NCI-H2107 treated with DMSO at 0.1 percent for 48 hours (cell line): ENCODE measurements at regions not wholly inside any gene's neighbourhood (a gene's known extent, or its start where the extent isn't known, plus 50 kb on each side); places are given as distances from the start of the nearest gene placed in this dataset.

Experiments used
- DNase-seq: peaks from one replicate; lab custom pipeline; 2025; ENCODE audit not compliant: unreplicated experiment; lab: John Stamatoyannopoulos, UW

GRCh38 chr12:127342861-127343260, 924.1 kb upstream of the TMEM132C start:
- no peak for DNase-seq

DNA sequence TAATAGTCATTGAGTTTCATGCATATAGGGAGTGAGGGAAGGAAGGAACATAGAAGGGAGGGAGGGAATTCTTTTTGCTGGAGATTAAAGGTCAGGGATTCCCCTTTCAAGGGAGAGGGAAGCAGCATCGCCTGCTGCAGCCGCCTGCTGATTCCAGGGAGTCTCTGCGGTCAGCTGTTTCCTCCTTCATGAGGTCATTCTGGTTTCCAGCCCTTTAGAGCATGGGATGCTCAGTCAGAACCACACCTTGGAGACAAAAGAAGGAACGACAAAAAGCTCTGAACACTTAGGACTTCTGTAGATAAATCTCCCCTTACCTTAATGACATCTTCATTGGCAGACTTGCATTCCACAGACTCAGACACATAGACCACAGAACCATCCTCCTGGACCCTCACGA, 923.0 kb upstream of the TMEM132C start:
- DNase-seq: no peak

- no peak for DNase-seq
Observed at GRCh38 chr12:127351481-127352010, 915.4 kb upstream of the TMEM132C start.

DNA sequence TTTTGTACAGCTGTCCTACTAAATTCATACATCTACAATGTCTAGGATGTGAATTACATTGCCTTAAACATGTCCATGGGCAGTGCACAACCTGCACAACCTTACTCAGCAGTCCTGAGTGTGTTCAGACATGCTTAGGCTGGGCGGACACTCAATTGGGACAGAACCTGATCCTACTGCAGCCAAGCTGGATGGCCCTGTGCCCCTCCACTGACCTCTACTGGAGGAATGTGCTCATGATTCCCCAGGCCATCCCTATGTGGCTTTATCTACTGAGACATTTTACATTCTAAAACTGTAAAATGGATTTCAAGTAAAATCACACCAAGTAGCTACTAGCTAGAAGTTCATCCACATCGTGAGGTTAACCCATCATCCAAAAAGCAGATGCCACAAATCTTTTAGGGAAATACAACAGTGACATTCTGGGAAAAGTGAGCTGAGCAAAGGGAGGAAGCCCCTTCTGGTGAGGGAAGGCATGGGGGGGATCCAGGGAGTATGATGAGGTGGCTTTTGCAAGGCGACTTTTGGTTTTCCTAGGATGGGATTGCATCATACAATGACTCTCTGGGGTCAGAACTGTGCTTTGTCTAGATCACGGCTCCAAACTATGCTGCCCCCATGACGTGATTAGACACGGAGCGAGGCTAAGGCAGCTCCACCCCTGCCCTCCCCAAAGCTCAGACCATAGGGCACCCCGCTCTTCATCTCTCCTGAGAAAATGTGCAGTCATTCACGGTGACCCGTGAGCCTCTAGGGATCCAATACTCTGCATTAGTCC, 911.7 kb upstream of the TMEM132C start:
- DNase-seq: no peak

DNA sequence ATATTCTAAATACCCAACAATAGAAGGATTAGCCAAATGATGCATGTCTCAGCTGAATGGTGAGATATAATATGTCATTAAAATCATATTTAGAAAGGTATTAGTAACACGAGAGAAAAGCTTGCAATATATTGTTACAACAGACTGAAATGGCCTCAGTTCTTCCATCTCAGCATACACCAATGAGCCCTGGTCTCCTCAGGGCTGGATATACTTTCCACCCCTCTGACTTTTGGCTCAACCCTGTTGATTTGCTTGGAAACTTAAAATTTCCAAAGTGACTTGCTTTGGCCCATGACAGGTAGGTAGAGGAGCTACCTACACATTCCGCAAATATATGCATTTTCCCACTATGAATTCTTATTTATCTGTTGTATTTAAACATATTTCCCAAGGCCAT, 908.1 kb upstream of the TMEM132C start:
- DNase-seq: no peak

DNA sequence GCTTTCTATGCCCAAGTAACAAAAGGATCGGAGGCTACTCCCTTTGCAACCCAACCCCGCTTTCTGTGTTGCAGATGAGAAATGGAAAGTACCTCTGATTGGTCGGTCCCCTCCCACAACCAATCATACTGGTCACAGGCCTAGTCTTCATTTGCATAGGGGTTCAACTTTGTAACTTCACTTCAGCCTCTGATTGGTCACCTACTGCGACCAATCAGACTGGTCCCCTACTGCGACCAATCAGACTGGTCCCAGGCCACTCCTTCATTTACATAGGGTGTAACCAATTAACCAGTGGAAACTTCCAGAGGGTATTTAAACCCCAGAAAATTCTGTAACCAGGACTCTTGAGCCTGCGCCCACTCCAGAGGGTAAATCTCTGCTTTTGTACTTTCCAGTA, 906.4 kb upstream of the TMEM132C start:
- no peak for DNase-seq

GRCh38 chr12:127362121-127362520, 904.8 kb upstream of the TMEM132C start:
- no peak for DNase-seq

- no peak for DNase-seq
Observed at GRCh38 chr12:127363392-127363791, 903.6 kb upstream of the TMEM132C start.

GRCh38 chr12:127373559-127373958, 893.4 kb upstream of the TMEM132C start:
- DNase-seq: no peak

- no peak for DNase-seq
Observed at GRCh38 chr12:127374447-127374846, 892.5 kb upstream of the TMEM132C start.

GRCh38 chr12:127381043-127381668, 885.8 kb upstream of the TMEM132C start:
- peak; percentile 3 for DNase-seq

- DNase-seq: no peak
Observed at GRCh38 chr12:127381681-127382080, 885.3 kb upstream of the TMEM132C start.

DNA sequence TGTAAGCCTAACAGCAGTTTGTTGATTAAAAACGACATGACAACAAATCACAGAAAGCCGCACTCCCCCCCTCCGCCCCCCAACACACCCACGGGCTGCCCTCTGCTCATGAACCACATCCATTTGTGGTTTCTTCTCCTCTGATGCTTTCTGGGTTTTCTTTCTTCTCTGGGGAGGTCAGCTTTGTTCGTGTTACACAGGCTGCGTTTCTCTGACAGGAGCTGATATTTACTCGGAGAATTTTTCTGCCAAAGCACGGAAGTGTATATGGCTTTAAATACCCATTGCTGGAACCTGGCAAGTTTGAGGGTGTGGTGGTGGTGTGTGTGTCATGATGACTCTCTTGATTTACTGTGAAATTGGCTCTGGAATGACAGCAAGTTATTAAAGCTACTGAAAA, 883.7 kb upstream of the TMEM132C start:
- DNase-seq: peak; percentile 50

DNA sequence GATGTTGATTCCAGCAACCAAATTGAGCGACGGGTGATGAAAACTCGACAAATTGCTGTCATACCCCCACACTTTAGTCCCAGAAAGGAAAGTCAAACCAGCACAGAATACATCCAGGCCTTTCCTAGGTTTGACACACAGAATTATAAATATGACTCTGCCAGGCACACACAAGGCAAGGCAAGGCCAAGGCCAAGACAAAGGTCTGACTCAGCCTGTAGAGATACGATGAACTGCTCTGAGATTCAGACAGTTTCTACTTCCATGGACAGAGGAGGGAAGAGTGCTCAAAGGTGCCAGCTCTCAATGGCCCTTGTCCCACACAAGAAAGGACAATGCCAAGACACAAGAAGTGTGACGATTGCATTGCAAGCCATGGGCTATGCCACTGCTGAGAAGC, 880.2 kb upstream of the TMEM132C start:
- DNase-seq: no peak

DNA sequence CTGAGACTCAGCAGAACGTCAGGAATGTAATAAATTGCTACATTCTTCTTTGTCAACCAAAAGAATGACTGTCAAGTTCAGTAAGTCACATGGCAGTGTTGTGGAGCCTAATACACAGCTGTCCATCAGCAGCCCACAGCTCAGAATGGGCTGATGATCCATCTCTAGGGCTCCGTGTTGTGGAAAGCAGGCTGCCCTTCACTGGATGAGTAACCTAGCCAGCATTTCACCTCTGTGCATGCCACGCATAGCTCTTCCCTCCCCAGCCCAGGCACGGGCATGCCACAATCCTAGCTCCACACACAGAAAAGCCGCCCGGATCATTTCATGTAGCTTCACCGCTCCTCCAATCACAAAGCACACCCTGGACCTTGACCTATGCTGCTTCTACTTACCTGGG, 878.0 kb upstream of the TMEM132C start:
- no peak for DNase-seq

GRCh38 chr12:127389923-127390322, 877.0 kb upstream of the TMEM132C start:
- DNase-seq: no peak

- DNase-seq: no peak
Observed at GRCh38 chr12:127393465-127393864, 873.5 kb upstream of the TMEM132C start.

DNA sequence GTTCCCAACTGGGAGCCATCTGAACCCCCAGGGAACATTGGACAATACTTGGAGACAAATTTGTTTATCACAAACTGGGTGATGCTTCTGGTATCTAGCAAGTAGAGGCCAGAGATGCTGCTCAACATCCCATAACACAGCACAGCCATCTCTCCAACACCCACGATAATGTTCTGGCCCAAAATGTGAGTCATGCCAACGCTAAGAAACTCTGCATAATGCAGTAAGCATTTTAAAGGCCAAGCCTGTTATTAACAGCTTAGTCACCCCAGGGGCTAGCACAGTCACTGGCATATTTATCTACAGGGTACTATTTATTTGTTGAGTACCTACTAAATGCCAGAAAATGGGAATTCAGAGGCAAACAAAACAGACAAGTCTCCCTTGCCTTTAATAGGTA, 873.1 kb upstream of the TMEM132C start:
- no peak for DNase-seq

GRCh38 chr12:127396734-127397133, 870.2 kb upstream of the TMEM132C start:
- DNase-seq: no peak

- no peak for DNase-seq
Observed at GRCh38 chr12:127398016-127398710, 868.8 kb upstream of the TMEM132C start.

- DNase-seq: no peak
Observed at GRCh38 chr12:127399451-127399850, 867.5 kb upstream of the TMEM132C start.

- DNase-seq: no peak
Observed at GRCh38 chr12:127400221-127400620, 866.7 kb upstream of the TMEM132C start.
